Umbilical cord (tissue), 1 donor: ENCODE measurements at regions not wholly inside any gene's neighbourhood (a gene's known extent, or its start where the extent isn't known, plus 50 kb on each side); places are given as distances from the start of the nearest gene placed in this dataset.

ENCODE experiments used
- DNase-seq: peaks from one replicate; pipeline ENCODE4 v3.0.0-alpha.2; 2015; ENCODE audit warnings: low spot score

DNA sequence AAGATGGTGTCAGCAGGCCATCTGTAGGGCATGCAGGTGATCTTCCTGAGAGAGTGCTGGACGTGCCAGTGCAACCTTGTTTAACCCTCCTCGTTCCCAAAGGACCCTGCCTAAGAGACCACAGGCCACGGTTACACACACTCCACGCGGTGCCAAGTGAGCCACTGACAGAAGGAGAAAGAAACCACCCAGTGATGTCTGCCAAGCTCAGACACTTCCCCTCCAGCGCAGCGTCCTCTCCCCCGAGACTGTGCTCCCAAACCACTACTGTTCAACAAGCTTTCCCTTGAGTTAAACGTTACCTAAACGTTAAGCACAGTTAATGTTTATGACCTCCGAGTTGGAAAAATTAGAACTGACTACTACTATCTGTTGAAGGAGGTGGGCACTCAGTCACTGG, 119.1 kb upstream of the NCK2 start:
- no peak for DNase-seq

DNA sequence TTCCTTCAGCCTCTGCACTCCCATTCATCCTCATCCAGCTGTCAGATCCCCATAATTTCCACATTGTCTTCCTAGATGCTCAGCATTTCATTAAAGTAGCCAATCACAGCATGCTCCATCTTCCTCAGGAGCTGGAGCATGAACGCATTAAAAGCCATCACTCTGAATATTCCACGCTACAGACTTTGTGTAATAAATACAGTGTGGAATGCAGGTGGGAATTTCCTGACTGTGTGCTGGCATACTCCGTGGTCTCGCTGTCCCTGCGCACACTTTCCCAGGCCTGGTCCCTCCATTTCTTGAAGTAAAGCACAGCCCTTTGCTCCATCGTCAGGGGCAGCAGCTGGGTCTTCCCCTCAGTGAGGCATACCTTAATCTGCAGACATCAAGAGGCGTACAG, 123.7 kb upstream of the NCK2 start:
- no peak for DNase-seq

DNA sequence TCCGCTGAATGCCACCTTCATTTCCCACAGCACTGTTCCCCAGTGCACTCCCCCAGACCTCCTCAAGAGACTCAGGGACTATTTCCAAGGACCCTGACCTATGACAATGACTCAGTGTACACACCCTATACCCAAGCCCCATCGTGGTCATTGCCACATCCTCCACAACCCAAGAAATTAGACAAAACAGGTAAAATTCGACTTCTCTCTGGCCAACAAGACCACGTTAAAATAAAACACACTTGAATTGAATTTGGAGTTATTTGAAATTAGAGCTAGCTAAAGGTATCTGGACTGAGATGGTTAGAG, 126.4 kb upstream of the NCK2 start:
- DNase-seq = no peak

DNA sequence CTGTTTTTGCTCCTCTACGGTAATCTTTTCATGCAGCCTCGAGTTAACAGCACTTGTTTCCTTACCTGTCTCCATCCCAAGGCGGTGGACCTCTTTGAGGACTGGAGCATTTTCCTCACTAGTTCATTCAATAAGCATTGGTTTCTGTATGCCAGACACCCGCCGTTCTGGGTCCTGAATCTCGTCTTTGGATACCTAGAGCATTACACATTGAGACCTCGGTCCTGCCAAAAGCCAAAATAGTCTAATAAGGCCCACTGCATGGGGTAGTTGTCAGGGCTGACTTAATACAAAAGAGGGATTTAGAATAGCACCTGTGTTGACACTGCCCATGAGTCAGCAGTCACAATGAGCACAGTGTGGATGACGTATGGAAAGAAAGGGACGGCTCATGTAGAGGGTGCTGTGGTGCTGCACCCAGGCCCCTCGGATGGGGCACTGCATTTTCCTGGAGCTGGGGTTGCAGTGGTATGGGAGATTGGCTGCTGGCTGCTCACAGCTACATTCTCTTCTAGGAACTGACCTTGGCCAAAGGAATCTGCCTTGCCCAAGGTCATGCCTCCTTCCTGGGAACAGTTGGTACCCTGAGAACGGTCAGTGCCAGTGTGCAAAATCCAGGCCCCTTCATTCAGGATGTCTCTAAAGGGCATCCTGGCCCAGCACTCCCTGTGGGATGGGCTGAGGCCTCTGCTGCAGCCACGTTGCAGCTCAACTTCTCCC, 126.9 kb upstream of the NCK2 start:
- no peak for DNase-seq

DNA sequence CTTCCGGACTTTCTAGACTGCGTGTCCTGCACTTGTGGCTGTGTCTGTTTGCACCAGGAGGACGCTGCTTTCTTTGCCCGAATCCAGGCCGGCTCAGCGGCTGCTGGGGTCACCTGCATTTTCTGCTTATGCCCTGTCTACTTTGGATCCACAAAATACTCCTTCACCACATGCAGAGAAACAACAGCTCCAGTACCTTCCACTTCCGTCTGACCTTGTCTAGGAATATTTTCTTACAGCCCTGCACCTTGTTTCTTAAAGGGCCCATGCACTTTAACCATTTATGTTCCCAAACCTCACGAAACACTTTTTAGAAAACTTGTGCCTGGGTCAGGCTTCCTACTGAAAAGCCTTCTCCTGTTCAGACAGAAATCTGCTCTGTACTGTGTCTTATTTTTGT, 129.4 kb upstream of the NCK2 start:
- DNase-seq = no peak

DNA sequence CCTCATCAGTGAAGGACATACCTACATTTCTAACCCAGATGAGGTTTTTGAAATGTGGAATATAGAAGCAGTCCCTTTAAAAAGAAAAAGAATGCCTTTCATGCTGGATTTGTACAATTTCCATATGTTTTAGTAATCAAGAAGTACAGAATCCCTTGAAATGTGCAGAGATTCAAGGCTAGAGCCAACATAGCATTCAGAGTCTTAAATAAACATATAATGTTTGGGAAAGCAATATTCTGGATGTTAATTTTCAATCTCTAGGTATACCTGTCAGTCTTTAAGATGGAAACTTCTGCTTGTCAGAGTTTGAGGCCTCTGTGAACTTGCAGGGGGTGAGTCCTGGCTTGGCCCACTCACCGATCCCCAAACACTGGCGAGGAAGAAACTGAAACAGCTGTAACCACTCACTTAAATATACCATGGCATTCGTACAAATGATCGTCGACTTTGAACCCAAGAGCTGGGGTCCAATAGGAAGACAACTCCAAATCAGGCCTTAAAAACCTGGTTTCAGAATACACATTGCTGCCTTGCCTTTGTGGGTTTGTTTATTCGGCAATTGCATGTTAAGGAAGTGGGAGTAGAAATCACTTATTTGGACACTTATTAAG, 132.8 kb upstream of the NCK2 start:
- DNase-seq = no peak

DNA sequence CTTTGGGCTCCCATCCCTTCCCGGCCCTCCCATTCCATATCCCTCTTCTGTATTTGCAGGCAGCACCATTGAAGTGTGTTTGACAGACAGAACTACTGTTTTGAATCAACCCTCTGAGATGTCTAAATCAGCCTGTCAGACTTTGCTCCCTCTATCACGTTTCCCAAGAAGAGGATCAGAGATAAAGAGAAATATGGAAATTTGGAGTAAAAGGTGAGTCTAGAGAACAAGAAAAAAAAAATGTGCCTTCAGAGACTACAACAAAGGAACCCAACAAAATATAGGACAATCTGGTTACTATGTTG, 133.4 kb upstream of the NCK2 start:
- DNase-seq = no peak

DNA sequence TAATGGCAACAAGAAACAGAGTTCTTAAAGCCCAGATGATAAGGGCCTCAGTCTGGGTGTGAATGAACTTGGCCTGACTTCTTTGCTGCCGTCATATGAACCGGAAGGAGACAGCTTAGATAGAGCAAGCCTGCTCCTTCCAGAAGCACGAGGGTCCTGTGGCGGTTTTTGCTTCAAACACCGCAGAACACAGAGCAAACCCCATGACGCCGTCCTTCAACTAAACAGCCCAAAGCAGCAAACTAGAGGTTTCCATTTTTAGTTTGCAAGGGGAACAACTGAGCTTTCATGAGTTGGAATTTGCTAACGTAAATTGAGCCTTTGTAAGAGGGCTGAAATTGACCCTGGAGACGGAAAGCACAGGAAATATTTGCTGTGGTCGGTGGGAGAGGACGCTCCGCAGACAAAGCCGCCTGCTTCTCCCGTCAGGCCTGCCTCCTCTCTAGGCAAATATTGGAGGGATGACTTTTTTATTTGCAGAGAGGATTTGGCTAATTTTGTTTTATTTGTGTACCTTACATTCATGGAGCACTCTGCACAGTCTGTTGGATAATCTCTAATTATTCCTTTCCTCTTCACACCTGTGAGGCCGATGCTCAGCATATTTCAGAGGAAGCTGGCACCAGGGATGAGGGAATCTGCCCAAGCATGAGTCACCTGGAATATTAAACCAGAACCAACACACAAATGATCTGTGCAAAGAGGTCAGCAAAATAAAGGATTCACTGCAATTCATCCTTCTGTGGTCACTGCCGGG, 134.0 kb upstream of the NCK2 start:
- no peak for DNase-seq

DNA sequence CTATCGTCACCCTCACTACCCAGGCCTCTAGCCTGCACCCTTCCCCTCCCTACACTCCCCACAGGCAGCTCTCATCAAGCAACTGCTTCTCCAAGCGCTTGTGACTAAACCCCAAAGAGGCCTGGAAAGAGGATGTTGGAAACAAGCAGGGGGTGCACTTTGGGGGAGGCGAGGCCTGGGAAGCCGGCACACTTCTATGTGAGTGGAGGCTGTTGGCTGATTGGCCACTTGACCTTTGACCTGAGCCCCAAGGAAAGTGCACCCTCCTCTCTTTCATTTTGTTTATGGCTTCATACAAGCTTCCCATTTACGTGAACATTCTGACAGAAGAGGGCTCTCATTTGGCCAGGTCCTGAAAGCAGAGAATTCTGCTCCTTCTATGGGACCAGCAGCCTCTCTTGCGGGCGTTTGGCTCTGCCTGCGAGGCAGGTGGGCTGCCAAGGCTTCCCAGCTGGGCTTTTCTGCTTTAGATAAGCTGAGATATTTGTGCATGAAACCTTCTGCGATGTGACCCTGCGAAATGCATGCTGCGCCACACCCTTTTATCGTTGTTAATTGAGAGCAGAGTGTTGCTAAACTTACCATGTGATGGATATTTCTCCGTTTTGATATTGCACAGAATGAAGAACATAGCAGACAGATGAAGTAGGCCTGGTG, 134.8 kb upstream of the NCK2 start:
- peak; percentile 41 for DNase-seq

DNA sequence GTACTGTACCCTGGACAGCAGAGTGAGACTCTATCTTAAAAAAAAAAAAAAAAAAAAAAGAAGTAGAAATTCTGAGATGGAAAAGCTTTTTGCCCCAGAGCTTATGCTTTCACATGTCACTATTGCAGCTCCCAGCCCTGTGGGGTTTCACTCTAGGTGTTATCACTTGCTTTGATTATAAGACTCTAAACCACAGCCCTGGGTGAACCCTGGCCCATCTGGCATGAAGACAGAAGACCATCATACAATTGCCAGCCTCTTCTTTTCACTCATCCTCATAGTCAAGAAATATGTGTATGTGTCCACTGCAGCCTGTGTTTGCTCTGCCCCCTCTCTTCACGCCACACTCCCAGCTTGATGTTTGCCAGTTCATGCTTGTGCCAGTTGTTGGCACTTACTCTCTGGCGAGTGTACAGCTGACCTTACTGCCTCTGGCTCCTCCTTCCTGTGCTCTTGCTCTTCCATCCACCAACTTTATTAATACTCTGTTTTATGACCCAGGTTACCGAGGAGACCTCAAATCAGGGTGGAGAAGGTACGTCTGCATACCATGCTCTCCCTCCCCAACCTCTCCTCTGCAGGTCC, 136.7 kb upstream of the NCK2 start:
- no peak for DNase-seq

DNA sequence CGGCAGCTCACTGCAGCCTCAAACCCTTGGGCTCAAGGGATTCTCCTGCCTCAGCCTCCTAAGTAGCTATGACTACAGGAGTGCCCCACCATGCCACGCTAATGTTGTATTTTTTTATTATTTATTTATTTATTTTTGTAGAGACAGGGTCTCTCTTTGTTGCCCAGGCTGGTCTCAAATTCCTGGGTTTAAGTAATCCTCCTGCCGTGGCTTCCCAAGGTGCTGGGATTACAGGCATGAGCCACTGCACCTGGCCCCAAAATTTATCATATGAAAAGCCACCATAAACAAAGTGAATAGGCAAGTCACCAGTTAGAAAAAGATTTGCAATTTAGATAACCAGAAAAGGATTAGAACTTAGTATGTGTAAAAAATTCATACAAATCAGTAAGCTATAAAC, 138.6 kb upstream of the NCK2 start:
- DNase-seq = no peak

DNA sequence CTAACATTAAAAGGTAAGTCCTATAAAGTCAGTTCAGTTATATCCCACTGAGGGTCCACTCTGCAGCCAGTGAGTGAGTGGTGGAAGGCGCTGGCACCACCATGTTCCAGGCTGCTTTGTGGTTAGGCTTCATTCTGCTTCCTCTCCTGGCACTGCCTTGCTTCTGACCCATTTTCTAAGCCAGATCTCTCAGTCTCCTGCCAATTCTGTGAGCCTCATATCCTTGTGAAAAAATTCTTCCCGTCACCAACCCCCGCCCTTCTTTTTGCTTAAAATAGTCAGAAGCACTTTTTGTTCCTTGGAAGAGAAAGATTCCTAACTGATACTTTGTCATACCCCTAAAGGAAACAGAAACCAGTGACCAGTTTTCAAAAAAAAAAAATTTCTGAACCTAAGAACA, 139.8 kb upstream of the NCK2 start:
- peak; percentile 73 for DNase-seq

DNA sequence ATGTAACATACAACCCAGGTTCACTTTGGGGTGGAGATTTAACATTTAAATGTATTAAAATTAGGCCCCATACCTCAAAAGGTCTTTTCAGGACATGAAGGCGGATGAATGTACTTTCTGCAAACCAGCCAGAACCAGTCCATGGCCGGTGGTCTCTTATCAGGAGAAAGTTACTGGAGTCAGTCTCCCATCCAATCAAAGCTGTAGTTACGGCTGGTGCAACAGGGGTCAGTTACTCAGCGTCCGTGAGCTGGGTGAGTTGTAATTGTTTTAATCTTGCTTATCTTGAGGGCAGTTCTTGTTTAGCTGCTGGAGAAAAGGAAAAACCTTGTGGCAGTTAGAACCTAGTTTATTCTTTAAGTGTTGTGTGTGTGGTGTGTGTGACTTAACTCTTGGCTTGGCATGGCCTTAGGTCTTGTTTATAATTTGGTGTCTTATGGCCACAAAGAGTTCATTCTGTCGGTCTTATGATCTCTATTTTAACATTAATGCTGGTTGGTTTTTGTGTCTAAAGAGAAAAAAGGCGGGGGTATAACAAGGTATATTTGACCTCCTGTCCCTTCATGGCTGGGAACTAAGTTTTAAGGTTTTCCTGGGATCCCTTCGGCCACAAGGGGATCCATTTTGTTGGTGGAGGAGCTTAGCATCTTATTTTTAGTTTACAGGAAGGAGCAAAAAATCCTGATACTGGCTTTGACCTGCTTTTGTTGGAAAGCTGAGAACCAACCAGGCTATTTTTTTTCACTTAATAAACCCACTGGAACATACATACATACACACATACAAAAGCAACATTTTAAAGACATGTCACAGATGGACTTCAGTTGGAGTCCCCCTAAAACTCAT, 143.5 kb upstream of the NCK2 start:
- DNase-seq = no peak

DNA sequence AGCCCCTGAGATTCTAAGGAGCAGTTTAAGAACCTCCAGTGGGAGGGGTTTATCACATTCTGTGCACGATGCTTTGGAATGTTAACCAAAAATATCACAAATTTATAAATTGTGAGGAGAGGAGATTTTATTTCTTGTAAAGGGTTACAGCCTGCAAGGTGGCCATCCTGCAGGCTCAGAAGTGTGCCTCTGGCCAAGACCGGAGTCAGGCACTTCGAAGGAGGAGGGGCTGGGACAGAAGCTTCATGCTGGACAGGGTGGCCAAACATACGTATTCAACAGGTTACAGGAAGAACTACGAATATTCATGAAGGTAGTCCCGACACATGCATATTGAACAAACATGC, 144.1 kb upstream of the NCK2 start:
- DNase-seq = no peak

DNA sequence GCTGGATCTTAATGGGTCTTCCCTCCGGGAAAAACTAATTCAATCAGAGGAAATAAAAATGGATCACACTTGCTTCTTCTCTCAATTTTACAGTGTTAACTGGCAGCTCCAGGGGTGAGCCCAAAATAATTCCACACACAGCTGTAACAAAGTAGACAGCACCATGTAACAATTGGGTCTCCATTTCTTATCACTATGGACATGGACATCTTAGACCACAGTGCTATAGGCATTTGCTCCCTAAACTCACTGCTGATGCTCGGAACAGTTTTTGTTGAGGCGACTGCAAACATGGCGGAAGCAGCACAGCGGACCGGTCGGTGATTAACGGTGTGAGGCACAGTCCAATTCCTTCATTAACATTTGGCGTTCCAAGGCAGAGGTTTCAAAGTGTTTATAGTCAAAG, 144.7 kb upstream of the NCK2 start:
- no peak for DNase-seq

DNA sequence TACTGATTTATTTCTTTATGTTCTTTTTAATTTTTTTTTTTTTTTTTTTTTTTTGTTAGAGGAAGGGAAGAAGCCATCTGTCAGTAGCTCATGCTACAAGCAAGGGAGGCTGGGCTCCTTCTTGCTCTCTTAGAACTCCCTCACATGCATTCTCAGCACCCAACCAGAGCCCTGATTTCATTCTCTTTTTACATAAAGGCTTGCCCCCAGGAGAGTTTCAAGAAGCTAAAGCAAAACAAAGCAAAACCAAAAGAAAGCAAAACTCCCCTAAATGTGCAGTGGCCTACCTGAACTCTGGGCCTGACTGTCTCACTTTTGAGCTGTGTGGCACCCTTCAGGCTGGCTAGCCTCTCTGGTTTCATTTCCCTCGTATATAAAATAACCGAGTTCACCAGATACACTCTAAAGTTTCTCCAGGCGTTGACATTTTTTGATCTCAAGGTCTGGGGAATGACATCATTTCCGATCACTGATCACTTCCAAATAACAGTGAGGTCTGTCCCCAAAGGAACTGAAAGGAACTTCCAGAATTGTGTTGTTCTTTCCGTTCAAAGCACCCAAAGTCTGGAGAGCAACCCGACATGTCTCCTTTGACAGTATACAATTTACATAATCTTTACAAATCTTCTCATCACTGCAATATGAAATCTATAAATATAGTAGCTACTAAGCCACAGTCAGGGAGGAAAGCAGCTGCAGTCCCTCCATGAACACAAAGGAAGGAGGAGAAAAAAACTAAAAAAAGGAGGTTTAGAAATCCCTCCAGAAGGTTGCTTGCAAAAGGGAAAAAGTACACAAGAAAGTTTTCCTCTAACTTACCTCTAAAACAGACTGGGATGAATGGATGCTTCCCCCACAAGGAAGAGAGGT, 145.6 kb upstream of the NCK2 start:
- no peak for DNase-seq

DNA sequence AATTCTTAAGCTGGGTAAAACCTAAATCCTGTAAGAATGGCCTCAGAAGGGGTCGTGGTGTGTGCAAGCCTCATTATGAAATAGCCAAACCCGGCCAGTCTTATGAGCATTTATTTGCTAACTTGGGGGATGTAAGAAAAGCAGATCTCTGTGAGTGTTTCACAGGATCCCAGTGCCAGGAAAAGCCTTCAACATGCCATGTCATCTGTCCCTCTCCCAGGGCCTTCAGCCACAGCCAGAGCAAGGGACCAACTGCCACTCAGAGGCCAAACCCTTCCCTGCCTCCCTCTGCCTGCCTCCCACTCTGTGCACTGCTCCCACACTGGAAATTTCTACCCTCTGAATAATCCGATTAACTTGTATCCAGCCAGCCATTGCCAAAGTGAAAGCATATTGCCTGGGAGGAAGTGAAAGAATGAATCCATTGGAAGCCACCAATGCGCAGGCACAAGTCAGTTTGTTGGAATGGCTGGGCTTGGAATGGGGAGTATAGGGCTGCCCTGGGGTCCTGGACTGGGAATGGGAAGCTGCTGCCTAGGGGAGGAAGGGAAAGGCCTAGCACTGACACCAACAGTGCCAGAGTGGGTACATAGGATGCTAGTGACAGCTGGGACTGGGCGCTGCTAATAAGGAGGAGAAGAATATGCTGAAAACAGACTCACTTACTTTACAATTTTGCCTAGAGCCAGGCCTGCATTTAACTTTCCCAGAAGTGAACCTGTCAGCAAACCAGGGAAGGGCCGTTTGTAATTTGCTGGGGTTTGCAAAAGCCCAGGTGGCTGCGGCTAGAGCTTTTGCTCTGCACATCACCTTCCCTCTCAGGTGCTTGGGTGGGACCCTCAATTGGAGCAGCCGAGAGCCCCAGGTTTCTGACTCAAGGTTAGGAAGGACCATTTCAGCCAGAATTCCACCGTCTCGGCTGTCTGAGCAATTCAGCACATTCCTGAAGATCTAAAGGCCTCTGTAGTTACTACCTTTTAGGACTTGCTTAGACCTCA, 146.6 kb upstream of the NCK2 start:
- no peak for DNase-seq

DNA sequence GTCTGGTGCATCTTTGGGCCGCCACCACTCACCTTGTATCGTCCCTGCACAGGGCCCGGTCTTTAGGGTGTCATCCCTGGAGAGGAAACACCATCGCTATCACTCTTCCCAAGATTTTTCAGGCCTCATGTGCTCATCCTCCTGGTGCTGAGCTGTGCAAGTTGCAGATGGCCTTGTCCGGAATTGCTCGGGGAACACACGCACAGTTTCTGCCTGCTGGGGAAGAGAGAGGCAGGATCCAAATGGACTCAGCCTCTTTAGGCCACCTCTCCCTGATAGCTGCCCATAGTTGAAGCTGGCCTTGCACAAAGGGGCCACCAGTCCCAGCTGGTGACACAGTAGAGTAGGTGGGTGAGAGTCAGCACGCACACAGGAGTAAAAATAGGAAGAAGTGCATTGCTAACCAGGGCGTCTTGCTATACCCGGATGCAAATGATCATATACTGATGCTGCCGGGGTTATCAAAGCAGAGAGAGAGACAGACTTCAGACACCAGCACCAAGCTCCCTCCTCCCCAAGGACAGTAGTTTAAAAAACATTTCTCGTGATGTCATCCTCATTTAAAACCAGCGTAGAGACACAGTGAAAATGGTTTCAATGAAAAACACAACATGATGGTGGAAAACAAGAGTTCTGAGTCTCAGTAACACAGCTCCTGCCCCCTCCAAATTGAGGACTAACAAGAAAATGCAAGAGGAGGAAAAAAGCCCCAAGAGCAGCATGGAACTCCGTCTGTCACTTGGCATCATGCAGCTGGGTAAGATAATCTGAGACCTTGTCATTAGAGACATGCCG, 147.5 kb upstream of the NCK2 start:
- DNase-seq = no peak
